Liver (tissue), 8 donors: ENCODE measurements at regions not wholly inside any gene's neighbourhood (a gene's known extent, or its start where the extent isn't known, plus 50 kb on each side); places are given as distances from the start of the nearest gene placed in this dataset.

ENCODE experiments used
- DNase-seq: peaks from one replicate; pipeline ENCODE4 v3.0.0-alpha.2; 2017; ENCODE audit warnings: low spot score
- H3K27ac ChIP-seq, 2 donors: one replicate each; pipeline ENCODE4 v1.7.0; 2013; ENCODE audit warnings: inconsistent platforms in 2 of 2, low read length in 2 of 2, control low read depth in 1 of 2, low read depth in 1 of 2, mild to moderate bottlenecking in 1 of 2
- H3K27me3 ChIP-seq, 4 donors: one replicate each; pipeline versions ENCODE4 v1.6.1 to v1.7.0; 2013; ENCODE audit warnings: low read length in 3 of 4, inconsistent platforms in 1 of 4, mild to moderate bottlenecking in 1 of 4, moderate library complexity in 1 of 4; ENCODE audit not compliant: control insufficient read depth in 4 of 4, insufficient read depth in 4 of 4
- H3K36me3 ChIP-seq, 4 donors: one replicate each; pipeline versions ENCODE4 v1.6.1 to v1.7.0; 2013; ENCODE audit warnings: low read length in 3 of 4, mild to moderate bottlenecking in 3 of 4, low read depth in 1 of 4, moderate library complexity in 1 of 4; ENCODE audit not compliant: control insufficient read depth in 4 of 4, insufficient read depth in 3 of 4
- H3K4me1 ChIP-seq, 4 donors: one replicate each; pipeline versions ENCODE4 v1.6.1 to v1.7.0; 2013; ENCODE audit warnings: low read length in 3 of 4, mild to moderate bottlenecking in 3 of 4, moderate library complexity in 1 of 4; ENCODE audit not compliant: control insufficient read depth in 4 of 4, insufficient read depth in 4 of 4
- H3K4me3 ChIP-seq, 3 donors: one replicate each; pipeline versions ENCODE4 v1.6.1 to v1.7.0; 2013; ENCODE audit warnings: low read length in 3 of 3, control low read depth in 1 of 3, low read depth in 1 of 3, mild to moderate bottlenecking in 1 of 3
- H3K9ac ChIP-seq, 2 donors: one replicate each; pipeline ENCODE4 v1.7.0; 2013; ENCODE audit warnings: low read length in 2 of 2, mild to moderate bottlenecking in 2 of 2, moderate library complexity in 2 of 2, control low read depth in 1 of 2, low read depth in 1 of 2
- H3K9me3 ChIP-seq, 4 donors: one replicate each; pipeline versions ENCODE4 v1.6.1 to v1.7.0; 2013; ENCODE audit warnings: low read length in 3 of 4; ENCODE audit not compliant: control insufficient read depth in 4 of 4
- ATF3 ChIP-seq: IDR thresholded peaks from 2 replicates; pipeline ENCODE4 v1.6.1; 2016; ENCODE audit warnings: antibody characterized with exemption
- EGR1 ChIP-seq, 2 donors: IDR thresholded peaks; 2 replicates each; pipeline ENCODE4 v1.6.1; 2016 to 2018; ENCODE audit warnings: antibody characterized with exemption in 2 of 2, low read depth in 2 of 2
- FOXA1 ChIP-seq: IDR thresholded peaks from 2 replicates; pipeline ENCODE4 v1.6.1; 2016; ENCODE audit warnings: antibody characterized with exemption
- FOXA2 ChIP-seq: IDR thresholded peaks from 2 replicates; pipeline ENCODE4 v1.6.1; 2016; ENCODE audit warnings: antibody characterized with exemption
- GABPA ChIP-seq, 2 donors: IDR thresholded peaks in 1 of 2; conservative IDR thresholded peaks in 1 of 2; 2 replicates each; pipeline ENCODE4 v1.6.1; 2016; ENCODE audit warnings: antibody characterized with exemption in 2 of 2, mild to moderate bottlenecking in 1 of 2, moderate library complexity in 1 of 2
- HNF4A ChIP-seq, 2 donors: conservative IDR thresholded peaks; 2 replicates each; pipeline ENCODE4 v1.6.1; 2016; ENCODE audit warnings: antibody characterized with exemption in 2 of 2, mild to moderate bottlenecking in 2 of 2
- HNF4G ChIP-seq: IDR thresholded peaks from 2 replicates; pipeline ENCODE4 v1.6.1; 2016; ENCODE audit warnings: antibody characterized with exemption
- JUND ChIP-seq, 2 donors: IDR thresholded peaks; 2 replicates each; pipeline ENCODE4 v1.6.1; 2016; ENCODE audit warnings: antibody characterized with exemption in 2 of 2
- MAX ChIP-seq: IDR thresholded peaks from 2 replicates; pipeline ENCODE4 v1.6.1; 2016; ENCODE audit warnings: antibody characterized with exemption
- NR2F2 ChIP-seq: IDR thresholded peaks from 2 replicates; pipeline ENCODE4 v1.6.1; 2016; ENCODE audit warnings: antibody characterized with exemption
- RAD21 ChIP-seq, 2 donors: IDR thresholded peaks; 2 replicates each; pipeline ENCODE4 v1.6.1; 2016; ENCODE audit warnings: antibody characterized with exemption in 2 of 2, mild to moderate bottlenecking in 2 of 2
- RXRA ChIP-seq, 2 donors: IDR thresholded peaks; 2 replicates each; pipeline ENCODE4 v1.6.1; 2017 to 2018; ENCODE audit warnings: antibody characterized with exemption in 2 of 2, mild to moderate bottlenecking in 1 of 2
- SP1 ChIP-seq: IDR thresholded peaks from 2 replicates; pipeline ENCODE4 v1.6.1; 2018; ENCODE audit warnings: antibody characterized with exemption, mild to moderate bottlenecking
- TAF1 ChIP-seq: conservative IDR thresholded peaks from 2 replicates; pipeline ENCODE4 v1.6.1; 2016; ENCODE audit warnings: antibody characterized with exemption, mild to moderate bottlenecking
- YY1 ChIP-seq: IDR thresholded peaks from 2 replicates; pipeline ENCODE4 v1.6.1; 2016; ENCODE audit warnings: antibody characterized with exemption, mild to moderate bottlenecking
- ZBTB33 ChIP-seq: IDR thresholded peaks from 2 replicates; pipeline ENCODE4 v1.6.1; 2016; ENCODE audit warnings: antibody characterized with exemption
- WGBS: extraction: QIAGEN DNeasy Blood & Tissue Kit; methylation state at CpG from one replicate; pipeline ENCODE4 v1.1.7; 2013; 5-methylcytosine and 5-hydroxymethylcytosine counted together
- TF ChIP-seq, protein P1 (sequence below): fragments of 150-350 bp; IDR thresholded peaks from 2 replicates; pipeline ENCODE4 v1.5.1; 2017; ENCODE audit warnings: improper control_type of control experiment, low read depth, low read length; ENCODE audit not compliant: missing input control
- TF ChIP-seq, protein P2 (sequence below): IDR thresholded peaks from 2 replicates; pipeline ENCODE4 v1.6.1; 2016; ENCODE audit warnings: antibody characterized with exemption, mild to moderate bottlenecking
- donor health status: healthy.
- donor health status: healthy.
- donor health status: healthy.
- donor health status: healthy.
- donor health status: healthy.

DNA sequence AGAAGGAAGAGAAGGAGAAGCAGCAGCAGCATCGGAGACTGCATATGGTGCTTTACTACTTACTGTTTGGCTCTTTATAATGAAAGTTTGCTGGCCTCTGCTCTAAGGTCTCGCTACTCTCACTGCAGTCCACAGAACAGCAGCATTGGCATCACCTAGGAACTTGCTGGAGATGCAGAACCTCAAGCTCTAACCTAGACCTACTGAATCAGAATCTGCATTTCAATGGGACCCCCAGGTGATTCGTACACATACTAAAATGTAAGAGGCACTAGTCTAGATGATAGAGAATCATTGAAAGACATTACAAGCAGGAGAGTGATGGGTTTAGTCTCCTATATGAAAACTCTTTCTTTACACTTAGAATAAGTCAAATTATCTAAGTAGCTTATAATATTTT, 270.6 kb downstream of the KLF5 start:
- H3K9me3 ChIP-seq: no peaks in the 10 kb centered on the region
- no peak for DNase-seq
- no peak overlapping the region for H3K9ac ChIP-seq
- H3K4me1 ChIP-seq: peaks cover 0 to 34% (median 26%) of the 10 kb centered on the region in 4 donors
- H3K27me3 ChIP-seq: no peaks in the 10 kb centered on the region
- H3K36me3 ChIP-seq: no peaks in the 10 kb centered on the region
- WGBS: 93% methylated on average over 3 of the region's 3 CpGs
- H3K4me3 ChIP-seq: no peak overlapping the region
- TF ChIP-seq MAX: no peak
- no peak for TF ChIP-seq JUND (IDR thresholded peaks at IDR 0.05)
- TF ChIP-seq, protein P1, sequence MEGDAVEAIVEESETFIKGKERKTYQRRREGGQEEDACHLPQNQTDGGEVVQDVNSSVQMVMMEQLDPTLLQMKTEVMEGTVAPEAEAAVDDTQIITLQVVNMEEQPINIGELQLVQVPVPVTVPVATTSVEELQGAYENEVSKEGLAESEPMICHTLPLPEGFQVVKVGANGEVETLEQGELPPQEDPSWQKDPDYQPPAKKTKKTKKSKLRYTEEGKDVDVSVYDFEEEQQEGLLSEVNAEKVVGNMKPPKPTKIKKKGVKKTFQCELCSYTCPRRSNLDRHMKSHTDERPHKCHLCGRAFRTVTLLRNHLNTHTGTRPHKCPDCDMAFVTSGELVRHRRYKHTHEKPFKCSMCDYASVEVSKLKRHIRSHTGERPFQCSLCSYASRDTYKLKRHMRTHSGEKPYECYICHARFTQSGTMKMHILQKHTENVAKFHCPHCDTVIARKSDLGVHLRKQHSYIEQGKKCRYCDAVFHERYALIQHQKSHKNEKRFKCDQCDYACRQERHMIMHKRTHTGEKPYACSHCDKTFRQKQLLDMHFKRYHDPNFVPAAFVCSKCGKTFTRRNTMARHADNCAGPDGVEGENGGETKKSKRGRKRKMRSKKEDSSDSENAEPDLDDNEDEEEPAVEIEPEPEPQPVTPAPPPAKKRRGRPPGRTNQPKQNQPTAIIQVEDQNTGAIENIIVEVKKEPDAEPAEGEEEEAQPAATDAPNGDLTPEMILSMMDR: no peak
- TF ChIP-seq, protein P2, sequence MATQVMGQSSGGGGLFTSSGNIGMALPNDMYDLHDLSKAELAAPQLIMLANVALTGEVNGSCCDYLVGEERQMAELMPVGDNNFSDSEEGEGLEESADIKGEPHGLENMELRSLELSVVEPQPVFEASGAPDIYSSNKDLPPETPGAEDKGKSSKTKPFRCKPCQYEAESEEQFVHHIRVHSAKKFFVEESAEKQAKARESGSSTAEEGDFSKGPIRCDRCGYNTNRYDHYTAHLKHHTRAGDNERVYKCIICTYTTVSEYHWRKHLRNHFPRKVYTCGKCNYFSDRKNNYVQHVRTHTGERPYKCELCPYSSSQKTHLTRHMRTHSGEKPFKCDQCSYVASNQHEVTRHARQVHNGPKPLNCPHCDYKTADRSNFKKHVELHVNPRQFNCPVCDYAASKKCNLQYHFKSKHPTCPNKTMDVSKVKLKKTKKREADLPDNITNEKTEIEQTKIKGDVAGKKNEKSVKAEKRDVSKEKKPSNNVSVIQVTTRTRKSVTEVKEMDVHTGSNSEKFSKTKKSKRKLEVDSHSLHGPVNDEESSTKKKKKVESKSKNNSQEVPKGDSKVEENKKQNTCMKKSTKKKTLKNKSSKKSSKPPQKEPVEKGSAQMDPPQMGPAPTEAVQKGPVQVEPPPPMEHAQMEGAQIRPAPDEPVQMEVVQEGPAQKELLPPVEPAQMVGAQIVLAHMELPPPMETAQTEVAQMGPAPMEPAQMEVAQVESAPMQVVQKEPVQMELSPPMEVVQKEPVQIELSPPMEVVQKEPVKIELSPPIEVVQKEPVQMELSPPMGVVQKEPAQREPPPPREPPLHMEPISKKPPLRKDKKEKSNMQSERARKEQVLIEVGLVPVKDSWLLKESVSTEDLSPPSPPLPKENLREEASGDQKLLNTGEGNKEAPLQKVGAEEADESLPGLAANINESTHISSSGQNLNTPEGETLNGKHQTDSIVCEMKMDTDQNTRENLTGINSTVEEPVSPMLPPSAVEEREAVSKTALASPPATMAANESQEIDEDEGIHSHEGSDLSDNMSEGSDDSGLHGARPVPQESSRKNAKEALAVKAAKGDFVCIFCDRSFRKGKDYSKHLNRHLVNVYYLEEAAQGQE: no peak
- TF ChIP-seq RXRA (IDR thresholded peaks at IDR 0.05): no peak
- TF ChIP-seq HNF4A (conservative IDR thresholded peaks at IDR 0.05): no peak
- no peak for TF ChIP-seq ZBTB33
- no peak for TF ChIP-seq YY1
- no peak for TF ChIP-seq FOXA1
- TF ChIP-seq TAF1: no peak
- TF ChIP-seq SP1: no peak
- no peak for TF ChIP-seq ATF3
- no peak for TF ChIP-seq HNF4G
- TF ChIP-seq EGR1 (IDR thresholded peaks at IDR 0.05; ENCODE audit: low read depth in 2 of 2): no peak
- TF ChIP-seq NR2F2: no peak
- TF ChIP-seq GABPA (IDR thresholded peaks at IDR 0.05 in 1 of 2, conservative IDR thresholded peaks at IDR 0.05 in 1 of 2): no peak
- TF ChIP-seq RAD21 (IDR thresholded peaks at IDR 0.05): no peak
- TF ChIP-seq FOXA2: no peak
- H3K27ac ChIP-seq: no peak overlapping the region
